ENCODE measurements at regions not wholly inside any gene's neighbourhood (a gene's known extent, or its start where the extent isn't known, plus 50 kb on each side); places are given as distances from the start of the nearest gene placed in this dataset.

- in situ Hi-C loops (cut with MboI; ENCODE audit: low pct_unique_long_range_greater_than_20kb, low sequenced_read_pairs), result no loop called here
- no peak for DNase-seq
These were observed 219.2 kb upstream of the RBFOX1 start for GRCh38 chr16:7113395-7113794.

GRCh38 chr16:7111265-7111664 is 221.4 kb upstream of the RBFOX1 start:
- no peak for DNase-seq
- in situ Hi-C loops (cut with MboI; ENCODE audit: low pct_unique_long_range_greater_than_20kb, low sequenced_read_pairs), result no loop called here

GRCh38 chr16:7107436-7107835 is 225.2 kb upstream of the RBFOX1 start:
- DNase-seq, result no peak
- in situ Hi-C loops (cut with MboI; ENCODE audit: low pct_unique_long_range_greater_than_20kb, low sequenced_read_pairs), result no loop called here

GRCh38 chr16:7103056-7103455 is 229.6 kb upstream of the RBFOX1 start:
- DNase-seq, result no peak
- in situ Hi-C loops (cut with MboI; ENCODE audit: low pct_unique_long_range_greater_than_20kb, low sequenced_read_pairs), result no loop called here

GRCh38 chr16:7101054-7101453 is 231.6 kb upstream of the RBFOX1 start:
- in situ Hi-C loops (cut with MboI; ENCODE audit: low pct_unique_long_range_greater_than_20kb, low sequenced_read_pairs), result no loop called here
- DNase-seq, result no peak

GRCh38 chr16:7097518-7097917 is 235.1 kb upstream of the RBFOX1 start:
- no peak for DNase-seq
- in situ Hi-C loops (cut with MboI; ENCODE audit: low pct_unique_long_range_greater_than_20kb, low sequenced_read_pairs), result no loop called here

- in situ Hi-C loops (cut with MboI; ENCODE audit: low pct_unique_long_range_greater_than_20kb, low sequenced_read_pairs), result no loop called here
- no peak for DNase-seq
These were observed 239.1 kb upstream of the RBFOX1 start for GRCh38 chr16:7093511-7093910.

- in situ Hi-C loops (cut with MboI; ENCODE audit: low pct_unique_long_range_greater_than_20kb, low sequenced_read_pairs), result no loop called here
- DNase-seq, result no peak
These were observed 242.0 kb upstream of the RBFOX1 start for GRCh38 chr16:7090628-7091115.

- no peak for DNase-seq
- in situ Hi-C loops (cut with MboI; ENCODE audit: low pct_unique_long_range_greater_than_20kb, low sequenced_read_pairs), result no loop called here
These were observed 242.9 kb upstream of the RBFOX1 start for GRCh38 chr16:7089751-7090150.

GRCh38 chr16:7088711-7089110 is 243.9 kb upstream of the RBFOX1 start:
- no peak for DNase-seq
- in situ Hi-C loops (cut with MboI; ENCODE audit: low pct_unique_long_range_greater_than_20kb, low sequenced_read_pairs), result no loop called here

- peak; percentile 2 for DNase-seq
- in situ Hi-C loops (cut with MboI; ENCODE audit: low pct_unique_long_range_greater_than_20kb, low sequenced_read_pairs), result no loop called here
These were observed 245.6 kb upstream of the RBFOX1 start for GRCh38 chr16:7086822-7087616.

GRCh38 chr16:7085776-7086175 is 246.9 kb upstream of the RBFOX1 start:
- DNase-seq, result no peak
- in situ Hi-C loops (cut with MboI; ENCODE audit: low pct_unique_long_range_greater_than_20kb, low sequenced_read_pairs), result no loop called here

- in situ Hi-C loops (cut with MboI; ENCODE audit: low pct_unique_long_range_greater_than_20kb, low sequenced_read_pairs), result no loop called here
- no peak for DNase-seq
These were observed 249.5 kb upstream of the RBFOX1 start for GRCh38 chr16:7083096-7083495.

GRCh38 chr16:7077636-7078035 is 255.0 kb upstream of the RBFOX1 start:
- in situ Hi-C loops (cut with MboI; ENCODE audit: low pct_unique_long_range_greater_than_20kb, low sequenced_read_pairs), result no loop called here
- no peak for DNase-seq

GRCh38 chr16:7074715-7075114 is 257.9 kb upstream of the RBFOX1 start:
- in situ Hi-C loops (cut with MboI; ENCODE audit: low pct_unique_long_range_greater_than_20kb, low sequenced_read_pairs), result no loop called here
- DNase-seq, result no peak

GRCh38 chr16:7057458-7057857 is 275.2 kb upstream of the RBFOX1 start:
- in situ Hi-C loops (cut with MboI; ENCODE audit: low pct_unique_long_range_greater_than_20kb, low sequenced_read_pairs), result no loop called here

GRCh38 chr16:7055443-7055842 is 277.2 kb upstream of the RBFOX1 start:
- in situ Hi-C loops (cut with MboI; ENCODE audit: low pct_unique_long_range_greater_than_20kb, low sequenced_read_pairs), result no loop called here
- no peak for DNase-seq

More at GRCh38 chr16:7057458-7057857, 275.2 kb upstream of the RBFOX1 start:
- DNase-seq, result no peak

- in situ Hi-C loops (cut with MboI; ENCODE audit: low pct_unique_long_range_greater_than_20kb, low sequenced_read_pairs), result no loop called here
- no peak for DNase-seq
These were observed 280.9 kb upstream of the RBFOX1 start for GRCh38 chr16:7051591-7052349.

- in situ Hi-C loops (cut with MboI; ENCODE audit: low pct_unique_long_range_greater_than_20kb, low sequenced_read_pairs), result no loop called here
- DNase-seq, result no peak
These were observed 288.3 kb upstream of the RBFOX1 start for GRCh38 chr16:7044331-7044730.

- in situ Hi-C loops (cut with MboI; ENCODE audit: low pct_unique_long_range_greater_than_20kb, low sequenced_read_pairs), result no loop called here
These were observed 294.2 kb upstream of the RBFOX1 start for GRCh38 chr16:7038475-7038874.

More at GRCh38 chr16:7038475-7038874, 294.2 kb upstream of the RBFOX1 start:
- DNase-seq, result no peak

Data from KBM-7 (cell line).